ENCODE measurements at regions not wholly inside any gene's neighbourhood (a gene's known extent, or its start where the extent isn't known, plus 50 kb on each side); places are given as distances from the start of the nearest gene placed in this dataset.

DNA sequence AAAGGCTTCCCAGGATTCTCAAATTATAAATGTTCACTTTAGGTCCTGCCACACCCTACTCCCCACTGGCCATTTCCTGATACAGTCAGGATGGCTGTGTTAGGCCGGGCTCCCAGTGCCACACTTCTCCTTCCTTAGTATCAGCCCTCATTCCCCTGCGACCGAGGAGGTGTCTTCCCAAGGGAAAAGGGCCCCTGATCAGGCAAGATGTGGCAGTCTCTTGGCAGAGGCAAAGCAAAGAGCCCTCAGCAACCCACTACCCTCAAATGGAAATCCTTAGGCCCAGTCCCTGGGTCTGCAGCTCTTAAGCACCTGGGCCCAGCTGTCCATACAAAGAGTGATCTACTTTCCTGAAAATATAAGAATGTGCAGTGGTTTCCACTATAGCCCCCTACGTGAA, 96.5 kb upstream of the VASH1 start:
- TF ChIP-seq, protein P1, sequence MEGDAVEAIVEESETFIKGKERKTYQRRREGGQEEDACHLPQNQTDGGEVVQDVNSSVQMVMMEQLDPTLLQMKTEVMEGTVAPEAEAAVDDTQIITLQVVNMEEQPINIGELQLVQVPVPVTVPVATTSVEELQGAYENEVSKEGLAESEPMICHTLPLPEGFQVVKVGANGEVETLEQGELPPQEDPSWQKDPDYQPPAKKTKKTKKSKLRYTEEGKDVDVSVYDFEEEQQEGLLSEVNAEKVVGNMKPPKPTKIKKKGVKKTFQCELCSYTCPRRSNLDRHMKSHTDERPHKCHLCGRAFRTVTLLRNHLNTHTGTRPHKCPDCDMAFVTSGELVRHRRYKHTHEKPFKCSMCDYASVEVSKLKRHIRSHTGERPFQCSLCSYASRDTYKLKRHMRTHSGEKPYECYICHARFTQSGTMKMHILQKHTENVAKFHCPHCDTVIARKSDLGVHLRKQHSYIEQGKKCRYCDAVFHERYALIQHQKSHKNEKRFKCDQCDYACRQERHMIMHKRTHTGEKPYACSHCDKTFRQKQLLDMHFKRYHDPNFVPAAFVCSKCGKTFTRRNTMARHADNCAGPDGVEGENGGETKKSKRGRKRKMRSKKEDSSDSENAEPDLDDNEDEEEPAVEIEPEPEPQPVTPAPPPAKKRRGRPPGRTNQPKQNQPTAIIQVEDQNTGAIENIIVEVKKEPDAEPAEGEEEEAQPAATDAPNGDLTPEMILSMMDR (IDR thresholded peaks at IDR 0.05; ENCODE audit: low read depth, low read length, poor library complexity, severe bottlenecking): no peak
- TF ChIP-seq EZH2phosphoT487 (IDR thresholded peaks at IDR 0.05; ENCODE audit: borderline replicate concordance, low read length): no peak
